ENCODE measurements at regions not wholly inside any gene's neighbourhood (a gene's known extent, or its start where the extent isn't known, plus 50 kb on each side); places are given as distances from the start of the nearest gene placed in this dataset.

GRCh38 chr2:2655453-2656114 lies 324.5 kb upstream of the MYT1L start:
- no peak overlapping the region for H3K4me3 Mint-ChIP-seq (ENCODE audit: unreplicated experiment)
- H3K27me3 Mint-ChIP-seq (ENCODE audit: unreplicated experiment), result peaks cover 5% of the 10 kb centered on the region
- peaks cover 9% of the 10 kb centered on the region for H3K36me3 Mint-ChIP-seq (ENCODE audit: unreplicated experiment)
- H3K4me1 Mint-ChIP-seq (ENCODE audit: low read depth, unreplicated experiment), result peaks cover 19% of the 10 kb centered on the region
- TF ChIP-seq, protein P1, sequence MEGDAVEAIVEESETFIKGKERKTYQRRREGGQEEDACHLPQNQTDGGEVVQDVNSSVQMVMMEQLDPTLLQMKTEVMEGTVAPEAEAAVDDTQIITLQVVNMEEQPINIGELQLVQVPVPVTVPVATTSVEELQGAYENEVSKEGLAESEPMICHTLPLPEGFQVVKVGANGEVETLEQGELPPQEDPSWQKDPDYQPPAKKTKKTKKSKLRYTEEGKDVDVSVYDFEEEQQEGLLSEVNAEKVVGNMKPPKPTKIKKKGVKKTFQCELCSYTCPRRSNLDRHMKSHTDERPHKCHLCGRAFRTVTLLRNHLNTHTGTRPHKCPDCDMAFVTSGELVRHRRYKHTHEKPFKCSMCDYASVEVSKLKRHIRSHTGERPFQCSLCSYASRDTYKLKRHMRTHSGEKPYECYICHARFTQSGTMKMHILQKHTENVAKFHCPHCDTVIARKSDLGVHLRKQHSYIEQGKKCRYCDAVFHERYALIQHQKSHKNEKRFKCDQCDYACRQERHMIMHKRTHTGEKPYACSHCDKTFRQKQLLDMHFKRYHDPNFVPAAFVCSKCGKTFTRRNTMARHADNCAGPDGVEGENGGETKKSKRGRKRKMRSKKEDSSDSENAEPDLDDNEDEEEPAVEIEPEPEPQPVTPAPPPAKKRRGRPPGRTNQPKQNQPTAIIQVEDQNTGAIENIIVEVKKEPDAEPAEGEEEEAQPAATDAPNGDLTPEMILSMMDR (IDR thresholded peaks at IDR 0.05; ENCODE audit: partially characterized antibody, unreplicated experiment), result no peak
- no peak for DNase-seq
- peaks cover 8% of the 10 kb centered on the region for H3K9me3 Mint-ChIP-seq (ENCODE audit: unreplicated experiment)
- no peak overlapping the region for H3K27ac Mint-ChIP-seq (ENCODE audit: unreplicated experiment)

- no peak for DNase-seq
- Mint-ChIP-seq H3K9me3 (ENCODE audit: unreplicated experiment) (peaks cover 7% of the 10 kb centered on the region), H3K36me3 (ENCODE audit: unreplicated experiment) (peaks cover 1% of the 10 kb centered on the region), H3K27me3 (ENCODE audit: unreplicated experiment) (peaks cover 5% of the 10 kb centered on the region), H3K27ac (ENCODE audit: unreplicated experiment) (no peak overlapping the region), H3K4me1 (ENCODE audit: low read depth, unreplicated experiment) (peaks cover 19% of the 10 kb centered on the region), H3K4me3 (ENCODE audit: unreplicated experiment) (no peak overlapping the region)
- TF ChIP-seq, protein P1 (IDR thresholded peaks at IDR 0.05; ENCODE audit: partially characterized antibody, unreplicated experiment), result no peak
Observed at GRCh38 chr2:2653231-2653630, 322.2 kb upstream of the MYT1L start.

GRCh38 chr2:2650608-2651375 lies 319.7 kb upstream of the MYT1L start:
- Mint-ChIP-seq H3K4me1 (ENCODE audit: low read depth, unreplicated experiment) (peaks cover 14% of the 10 kb centered on the region), H3K36me3 (ENCODE audit: unreplicated experiment) (peaks cover 4% of the 10 kb centered on the region), H3K27me3 (ENCODE audit: unreplicated experiment) (peaks cover 5% of the 10 kb centered on the region), H3K9me3 (ENCODE audit: unreplicated experiment) (peaks cover 9% of the 10 kb centered on the region), H3K4me3 (ENCODE audit: unreplicated experiment) (no peak overlapping the region), H3K27ac (ENCODE audit: unreplicated experiment) (no peak overlapping the region)
- TF ChIP-seq, protein P1 (IDR thresholded peaks at IDR 0.05; ENCODE audit: partially characterized antibody, unreplicated experiment), result no peak
- DNase-seq, result no peak

- H3K4me1 Mint-ChIP-seq (ENCODE audit: low read depth, unreplicated experiment), result peaks cover 5% of the 10 kb centered on the region
- no peak overlapping the region for H3K4me3 Mint-ChIP-seq (ENCODE audit: unreplicated experiment)
- H3K27ac Mint-ChIP-seq (ENCODE audit: unreplicated experiment), result no peak overlapping the region
- H3K27me3 Mint-ChIP-seq (ENCODE audit: unreplicated experiment), result peaks cover 5% of the 10 kb centered on the region
- H3K9me3 Mint-ChIP-seq (ENCODE audit: unreplicated experiment), result peaks cover 9% of the 10 kb centered on the region
- peaks cover 4% of the 10 kb centered on the region for H3K36me3 Mint-ChIP-seq (ENCODE audit: unreplicated experiment)
- TF ChIP-seq, protein P1 (IDR thresholded peaks at IDR 0.05; ENCODE audit: partially characterized antibody, unreplicated experiment), result no peak
- DNase-seq, result no peak
Observed at GRCh38 chr2:2649109-2650072, 318.3 kb upstream of the MYT1L start.

Measured in glutamatergic neuron (in vitro differentiated cells).